GM21390 (cell line): ENCODE measurements at regions not wholly inside any gene's neighbourhood (a gene's known extent, or its start where the extent isn't known, plus 50 kb on each side); places are given as distances from the start of the nearest gene placed in this dataset.

Source experiments
- ATAC-seq: cut with Tn5 transposase; IDR thresholded peaks from one replicate; pipeline ENCODE4 v1.9.1; 2021; ENCODE audit not compliant: unreplicated experiment

DNA sequence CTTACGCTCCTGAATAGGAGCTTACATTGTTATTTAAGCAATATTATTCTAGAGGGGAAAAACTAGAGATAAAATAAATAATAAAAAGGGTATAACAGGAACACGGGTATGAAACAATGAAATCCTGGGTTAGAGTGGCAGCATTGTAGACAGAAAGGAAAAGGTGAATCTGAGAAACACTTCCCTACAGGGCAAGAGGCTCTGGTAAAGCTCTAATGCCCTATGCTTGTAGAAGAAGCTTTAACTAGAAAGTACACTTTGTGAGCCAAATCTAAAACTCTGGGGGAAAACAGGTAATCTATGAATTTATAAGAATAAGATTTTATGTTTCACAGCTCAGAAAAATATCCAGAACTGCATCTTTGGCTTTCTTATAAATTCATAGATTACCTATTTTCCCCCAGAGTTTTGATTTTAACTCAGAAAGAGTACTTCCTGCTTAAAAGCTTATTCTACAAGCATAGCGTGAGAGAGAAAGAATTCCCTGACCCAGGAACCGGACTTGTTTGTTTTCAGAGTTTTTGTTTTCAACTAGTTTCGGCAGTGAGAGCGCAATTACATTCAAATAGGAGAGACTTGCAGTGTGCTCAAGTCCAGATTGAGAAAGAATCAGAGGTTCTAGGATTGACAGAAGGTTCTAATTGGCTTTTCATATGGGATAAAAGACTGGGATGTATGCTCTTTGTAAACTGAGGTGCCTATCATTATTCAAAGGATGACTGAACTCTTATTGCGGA is 651.0 kb upstream of the RORB start:
- no peak for ATAC-seq

DNA sequence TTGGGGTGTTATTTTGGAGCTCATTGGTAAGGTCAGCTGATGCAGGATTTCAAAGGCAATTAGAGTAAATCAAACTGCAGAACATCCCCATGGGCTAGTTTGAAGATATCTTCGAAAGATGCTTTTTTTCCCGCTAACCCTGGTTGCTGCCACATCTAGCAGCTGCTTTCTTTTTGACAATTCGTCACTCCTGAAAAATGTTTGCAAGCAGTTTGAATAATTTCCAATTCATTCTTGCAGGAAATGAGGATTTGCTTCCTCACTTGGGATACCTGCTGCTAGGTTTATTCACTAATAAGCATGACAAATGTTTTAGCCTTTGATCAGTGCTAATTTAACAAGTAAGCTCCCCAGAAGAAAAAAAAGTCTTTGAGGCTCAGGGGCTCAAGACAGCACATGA is 649.6 kb upstream of the RORB start:
- ATAC-seq: no peak

DNA sequence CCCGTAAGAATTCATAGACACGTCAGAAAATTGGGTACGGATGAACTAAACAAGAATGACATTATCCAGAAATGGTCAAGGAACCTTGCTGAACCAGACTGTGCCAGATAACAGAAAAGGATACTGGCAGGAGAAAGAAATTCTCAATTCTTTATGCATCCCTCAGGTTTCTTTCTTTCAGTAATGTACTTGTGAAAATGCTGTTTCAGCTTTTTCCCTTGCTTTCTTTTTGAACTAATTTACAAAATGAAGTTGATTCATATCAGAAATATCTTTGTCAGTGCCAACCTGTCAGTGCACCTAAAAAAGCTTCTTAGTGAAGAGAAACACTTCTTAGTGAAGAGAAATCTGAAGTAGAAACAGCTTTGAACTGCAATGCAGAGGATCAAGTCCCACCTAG is 643.6 kb upstream of the RORB start:
- no peak for ATAC-seq

DNA sequence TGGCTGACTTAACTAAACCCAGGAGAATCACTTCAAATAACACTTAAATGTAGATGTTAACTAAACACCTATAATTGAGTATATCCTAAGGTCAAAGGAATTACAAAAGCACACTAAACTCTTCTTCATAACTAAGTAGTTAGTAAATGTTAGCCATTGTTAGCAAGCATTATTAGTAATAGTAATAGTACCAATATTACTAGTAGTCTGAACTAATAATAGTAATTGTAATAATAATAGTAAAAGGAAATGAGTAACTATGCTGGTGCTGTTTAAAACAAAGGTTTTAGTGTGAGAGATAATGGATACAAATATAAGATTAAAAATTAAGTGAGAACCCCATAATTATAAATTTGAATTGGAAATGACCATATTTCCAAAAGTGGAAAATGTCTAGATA is 641.9 kb upstream of the RORB start:
- no peak for ATAC-seq

DNA sequence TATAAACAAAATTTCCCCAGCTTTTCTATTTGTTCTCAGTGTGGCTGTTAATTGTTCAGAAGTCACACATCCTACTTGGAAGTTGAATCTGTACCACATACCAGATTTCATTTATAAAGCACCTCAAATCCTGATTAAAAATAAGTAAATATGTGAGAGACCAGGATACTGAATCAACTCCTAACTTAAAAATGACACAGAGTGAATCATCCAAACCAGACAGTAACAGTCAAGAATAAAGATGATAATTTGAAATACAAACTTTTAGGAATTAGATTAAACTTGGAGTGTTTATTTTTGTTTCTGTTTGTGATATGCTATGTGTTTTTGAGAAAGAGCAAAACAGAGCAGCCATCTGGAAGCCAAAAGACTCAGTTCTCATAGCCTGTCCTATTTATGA is 633.2 kb upstream of the RORB start:
- ATAC-seq: no peak

DNA sequence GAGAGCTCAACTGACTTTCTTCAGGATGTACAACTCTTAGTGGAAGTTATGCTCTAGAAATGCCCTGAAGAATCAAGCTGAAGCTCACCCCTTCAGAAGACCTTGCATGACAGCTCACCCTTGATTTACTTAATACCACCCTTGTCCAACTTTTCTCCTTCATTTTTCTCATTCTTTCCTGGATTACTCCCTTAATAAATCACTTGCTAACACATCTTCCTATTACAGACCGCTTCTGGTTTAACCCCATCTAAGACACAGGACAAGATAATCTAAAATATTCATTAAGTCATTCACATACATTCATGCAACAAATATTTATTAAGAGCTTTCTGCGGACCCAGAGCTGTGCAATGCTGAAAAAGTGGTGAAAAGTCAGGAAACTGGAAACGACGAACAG is 630.7 kb upstream of the RORB start:
- no peak for ATAC-seq

GRCh38 chr9:73869264-73869663 is 627.9 kb upstream of the RORB start:
- peak; percentile 100 for ATAC-seq

DNA sequence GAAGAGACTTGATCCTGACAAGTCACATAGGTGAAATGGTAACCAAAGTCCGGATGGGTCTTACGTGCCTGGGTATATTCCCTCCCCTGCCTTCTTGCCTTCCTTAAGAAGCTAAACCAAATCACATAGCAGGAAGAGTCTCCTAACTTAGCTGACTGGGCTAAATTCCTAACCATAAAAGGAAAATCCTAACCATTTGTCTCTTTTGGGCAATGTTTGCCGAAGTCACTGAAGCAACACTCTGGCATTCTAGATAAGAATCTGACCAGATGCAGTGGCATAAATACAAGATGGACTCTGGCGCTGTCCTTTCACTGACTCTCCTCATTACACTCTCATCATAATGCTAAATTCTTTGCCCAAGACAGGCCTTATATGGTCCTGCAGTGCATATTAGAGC is 625.5 kb upstream of the RORB start:
- no peak for ATAC-seq

DNA sequence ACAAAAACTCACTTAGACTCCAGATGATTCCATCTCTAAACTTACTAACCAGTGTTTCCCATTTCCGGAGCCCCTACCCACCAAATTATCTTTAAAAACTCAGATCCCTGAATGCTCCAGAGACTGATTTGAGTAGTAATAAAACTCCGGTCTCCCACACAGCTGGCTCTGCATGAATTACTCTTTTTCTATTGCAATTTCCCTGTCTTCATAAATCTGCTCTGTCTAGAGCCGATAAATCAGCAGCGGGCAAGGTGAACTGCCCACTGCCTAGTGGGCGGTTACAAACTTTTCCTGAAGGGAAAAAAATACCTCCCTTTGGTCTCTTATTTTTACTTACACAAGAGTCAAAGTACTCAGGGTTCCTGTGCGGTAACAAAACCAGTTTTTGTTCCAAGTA is 624.4 kb upstream of the RORB start:
- no peak for ATAC-seq

DNA sequence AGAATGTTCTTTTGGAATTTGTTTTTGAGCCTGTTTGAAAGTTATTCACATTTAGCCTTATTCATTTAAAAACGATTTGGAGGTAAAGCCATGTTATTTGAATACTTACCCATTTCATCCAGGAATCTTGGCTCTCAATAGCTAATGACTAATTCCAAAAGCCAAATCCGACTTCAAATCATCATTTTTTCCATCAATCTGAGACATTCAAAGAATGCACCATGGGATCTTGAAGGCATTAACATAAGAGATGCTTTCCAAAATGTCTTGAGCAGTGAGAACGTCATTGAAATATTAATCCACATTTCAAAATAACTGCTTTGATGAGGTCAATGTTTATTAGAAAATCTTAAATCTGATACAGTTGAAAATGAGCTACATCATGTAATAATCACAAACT is 617.0 kb upstream of the RORB start:
- ATAC-seq: no peak

DNA sequence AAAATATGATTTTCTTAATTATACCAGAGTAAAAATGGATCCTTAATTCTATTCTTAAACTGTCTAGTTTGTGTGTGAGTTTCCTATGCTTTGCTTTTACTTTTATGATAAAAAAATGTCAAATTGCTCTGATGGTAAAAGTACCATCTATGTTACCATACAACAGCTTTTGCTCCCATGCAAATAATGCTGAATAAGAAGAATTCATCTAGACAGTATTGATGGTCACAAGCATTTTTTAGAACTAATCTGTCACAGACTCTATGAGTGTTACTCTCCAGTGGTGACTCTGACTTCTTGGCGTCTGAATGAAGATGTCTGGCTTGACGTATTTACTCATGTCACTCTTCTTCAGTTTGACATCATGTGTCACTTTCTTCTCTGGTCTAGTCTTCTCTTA is 608.1 kb upstream of the RORB start:
- no peak for ATAC-seq

GRCh38 chr9:73890685-73891277 is 606.4 kb upstream of the RORB start:
- no peak for ATAC-seq

DNA sequence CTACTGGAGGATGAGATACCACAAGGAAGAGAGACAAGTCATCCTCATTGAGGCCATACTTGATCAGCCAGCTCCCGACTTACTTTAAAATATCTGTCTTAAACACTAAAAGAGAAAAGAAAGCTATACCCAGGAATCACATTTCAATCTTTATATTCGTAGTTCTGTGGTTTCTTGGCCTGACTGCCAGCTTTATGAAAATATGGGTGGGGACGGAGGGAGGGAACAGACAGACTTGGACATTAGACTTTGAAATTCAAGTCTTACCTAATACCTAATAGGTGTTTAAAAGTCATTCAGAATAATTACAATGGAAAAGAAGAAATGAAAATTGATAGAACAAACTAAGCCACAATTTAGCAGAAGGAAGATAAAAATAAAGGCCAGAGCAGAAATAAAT is 604.8 kb upstream of the RORB start:
- no peak for ATAC-seq

DNA sequence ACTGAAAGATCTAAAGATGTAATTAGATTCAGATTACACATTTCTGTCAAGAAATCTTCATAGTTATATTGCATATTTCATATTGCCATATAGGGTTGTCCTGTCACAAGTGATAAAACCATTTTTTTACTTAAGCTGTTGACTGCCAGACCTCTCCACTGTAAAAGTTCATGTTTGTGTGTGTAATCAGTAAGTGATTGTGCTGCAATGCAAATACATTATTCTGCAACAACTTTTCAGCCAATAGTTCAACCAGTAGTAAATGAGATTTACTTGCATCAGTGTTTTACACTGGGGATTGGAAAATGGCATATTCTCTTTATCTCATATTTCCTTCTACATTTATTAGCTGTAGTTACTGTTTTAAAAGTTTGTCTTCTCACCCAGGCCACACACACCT is 603.9 kb upstream of the RORB start:
- no peak for ATAC-seq

DNA sequence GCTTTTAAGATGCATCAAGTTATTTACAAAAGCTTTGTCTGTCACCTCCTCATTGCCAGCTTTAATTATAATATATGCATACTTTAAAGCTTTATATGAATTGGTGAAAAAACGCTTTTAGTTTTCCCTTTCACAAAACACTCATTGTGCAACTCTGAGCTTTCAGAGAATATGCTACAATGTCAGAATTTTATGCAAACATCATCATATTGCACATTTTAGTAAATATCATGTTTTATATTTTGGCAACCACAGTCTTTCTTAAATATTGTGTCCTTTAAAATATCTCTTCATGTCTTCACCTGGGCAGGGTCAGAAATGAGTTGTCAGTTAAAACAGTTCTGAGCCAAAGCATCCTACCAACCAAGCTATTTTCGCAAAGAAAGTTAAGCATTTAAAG is 601.1 kb upstream of the RORB start:
- ATAC-seq: no peak

GRCh38 chr9:73906671-73907070 is 590.5 kb upstream of the RORB start:
- no peak for ATAC-seq

GRCh38 chr9:73911804-73912203 is 585.3 kb upstream of the RORB start:
- ATAC-seq: no peak

DNA sequence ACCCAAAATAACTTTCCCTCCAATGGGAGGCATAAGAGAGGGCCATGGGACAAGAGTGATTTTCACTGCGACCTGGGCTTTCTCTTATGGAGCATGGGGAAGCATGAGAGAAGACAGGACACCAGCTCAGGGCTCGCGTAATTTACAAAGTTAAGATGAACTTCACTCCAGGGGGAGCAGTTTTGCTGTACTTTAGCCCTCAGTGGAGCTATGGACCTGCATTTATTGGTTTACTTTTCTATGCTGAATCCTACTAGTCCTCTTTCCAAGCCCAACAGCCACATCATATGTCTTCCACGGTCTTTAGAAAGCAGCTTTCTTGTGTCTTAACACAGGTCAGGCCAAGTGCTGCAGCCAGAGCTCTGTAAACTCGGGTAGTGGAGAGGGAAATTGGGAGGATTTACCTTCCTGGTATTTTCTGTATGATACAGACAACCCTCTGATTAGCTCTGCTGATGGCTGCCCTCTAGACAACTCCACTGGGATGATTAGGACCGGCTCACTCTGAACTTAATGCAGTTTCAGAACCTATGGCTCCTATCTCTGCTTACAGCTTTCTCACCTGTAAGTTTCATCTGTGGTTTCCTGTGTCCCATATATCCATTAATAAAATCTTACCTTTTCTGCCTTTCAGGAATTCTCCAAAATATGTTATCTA is 581.0 kb upstream of the RORB start:
- ATAC-seq: no peak

DNA sequence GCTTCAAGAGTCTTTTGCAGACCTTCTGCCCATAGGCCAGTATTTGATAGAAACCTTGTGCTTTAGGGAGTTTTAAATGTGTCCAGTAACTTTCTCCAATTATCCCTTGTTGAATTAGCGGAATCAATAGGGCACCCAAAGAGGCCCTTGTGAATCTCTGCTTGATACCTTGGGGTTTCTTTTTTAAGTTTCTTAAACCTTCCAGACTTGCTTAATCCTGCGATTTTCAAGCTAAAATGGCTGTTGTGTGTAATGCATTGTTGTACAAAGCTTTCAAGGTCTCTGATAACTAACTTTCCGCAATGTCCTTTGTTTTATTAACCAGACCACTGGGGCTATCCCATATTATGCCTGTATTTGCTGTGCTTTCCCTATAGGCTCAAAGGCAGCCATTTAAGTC is 577.4 kb upstream of the RORB start:
- ATAC-seq: no peak

DNA sequence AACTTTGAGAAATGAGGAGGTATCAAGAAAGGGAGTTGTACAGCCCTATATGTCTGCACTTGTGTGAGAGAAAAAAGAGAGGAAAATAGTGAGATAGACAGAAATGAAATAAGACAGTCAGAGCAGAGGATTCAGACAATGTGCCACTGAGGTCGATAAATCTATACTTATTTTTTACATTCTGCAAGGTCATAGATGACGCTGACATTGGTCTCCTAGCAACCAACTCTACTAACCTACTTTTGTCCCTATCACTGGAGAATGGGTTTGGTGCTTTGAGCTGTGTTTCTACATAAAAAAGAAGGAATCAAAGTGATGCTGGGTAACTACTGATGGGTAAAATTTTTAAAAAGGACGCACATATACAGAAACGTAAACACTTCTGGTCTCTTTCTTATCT is 573.3 kb upstream of the RORB start:
- ATAC-seq: no peak

DNA sequence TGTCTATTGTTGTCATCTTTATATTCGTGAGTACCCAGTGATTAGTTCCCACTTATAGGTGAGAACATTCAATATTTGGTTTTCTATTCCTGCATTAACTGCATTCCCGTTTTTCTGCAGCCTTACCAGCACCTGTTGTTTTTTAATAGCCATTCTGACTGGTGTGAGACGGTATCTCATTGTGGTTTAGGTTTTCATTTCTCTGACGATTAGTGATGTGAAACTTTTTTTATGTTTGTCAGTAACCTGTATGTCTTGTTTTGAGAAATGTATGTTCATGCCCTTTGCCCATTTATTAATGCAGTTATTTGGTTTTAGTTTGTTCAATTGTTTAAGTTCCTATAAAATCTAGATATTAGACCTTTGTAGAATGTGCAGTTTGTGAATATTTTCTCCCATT is 546.0 kb upstream of the RORB start:
- no peak for ATAC-seq

GRCh38 chr9:73962792-73963191 is 534.3 kb upstream of the RORB start:
- no peak for ATAC-seq

- ATAC-seq: no peak
Observed at GRCh38 chr9:73969936-73970335, 527.2 kb upstream of the RORB start.
